SU-DHL-6 (cell line): ENCODE measurements at regions not wholly inside any gene's neighbourhood (a gene's known extent, or its start where the extent isn't known, plus 50 kb on each side); places are given as distances from the start of the nearest gene placed in this dataset.

Experiments
- CTCF ChIP-seq: fragments of 200-600 bp; sonication (generic); IDR thresholded peaks from one replicate; pipeline ENCODE4 v1.5.1; 2017; ENCODE audit warnings: antibody characterized with exemption, mild to moderate bottlenecking, low read length, moderate library complexity; ENCODE audit not compliant: insufficient read depth, poor library complexity, severe bottlenecking
- EZH2phosphoT487 ChIP-seq: fragments of 200-600 bp; sonication (generic), shearing (Covaris generic); conservative IDR thresholded peaks from 2 replicates; pipeline ENCODE4 v1.6.1; 2018; ENCODE audit warnings: mild to moderate bottlenecking, antibody characterized with exemption, low read length, moderate library complexity, mixed read lengths

- TF ChIP-seq CTCF = no peak
- no peak for TF ChIP-seq EZH2phosphoT487
These were observed 199.4 kb upstream of the ARHGEF26 start for GRCh38 chr3:153921826-153922225.
